ENCODE measurements at regions not wholly inside any gene's neighbourhood (a gene's known extent, or its start where the extent isn't known, plus 50 kb on each side); places are given as distances from the start of the nearest gene placed in this dataset.
"Not testable (repeated sequence)": the region's sequence is repeated elsewhere in the genome, so short reads cannot be mapped to it uniquely, and the experiment has no call there.

DNA sequence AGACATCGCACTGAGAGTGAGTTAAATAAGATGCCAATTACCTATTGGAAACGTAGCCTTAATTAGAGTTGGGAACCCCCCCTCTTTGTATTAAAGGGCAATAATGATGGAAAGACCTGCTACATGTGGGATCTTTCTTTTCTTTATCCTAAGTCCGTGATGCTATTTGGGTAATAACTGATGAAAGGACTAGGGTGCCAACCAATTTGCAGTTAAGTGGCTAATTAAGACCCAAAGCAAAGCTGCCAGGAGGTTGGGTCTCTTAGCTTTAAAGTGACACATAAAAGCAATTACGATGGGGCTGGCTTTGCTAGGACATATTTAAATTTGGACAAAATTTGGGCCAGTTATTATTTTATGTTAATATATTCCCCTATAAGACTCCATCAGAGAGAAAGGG is 728.8 kb downstream of the NR2F1-AS1 start:
- no peak for DNase-seq

DNA sequence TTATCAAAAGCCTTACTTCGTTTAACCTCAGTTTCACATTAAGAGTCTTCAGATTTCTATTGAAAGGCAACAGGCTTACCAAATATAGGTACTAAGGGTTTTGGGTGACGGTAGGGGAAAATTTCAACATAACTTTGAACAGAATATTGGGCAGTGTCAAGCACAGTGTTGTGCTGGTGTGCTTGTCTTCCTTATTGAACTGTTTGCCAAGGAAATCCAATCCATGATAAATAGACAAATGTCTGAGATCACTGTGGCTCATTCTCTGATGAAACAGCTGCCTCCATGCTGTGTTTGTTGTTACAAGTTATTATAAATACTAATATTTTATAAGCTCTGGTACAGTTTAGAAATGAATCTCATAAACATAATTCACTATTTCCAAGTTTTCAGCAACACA is 730.1 kb downstream of the NR2F1-AS1 start:
- peak in 1 of 2 experiments; percentile 3 for DNase-seq

DNA sequence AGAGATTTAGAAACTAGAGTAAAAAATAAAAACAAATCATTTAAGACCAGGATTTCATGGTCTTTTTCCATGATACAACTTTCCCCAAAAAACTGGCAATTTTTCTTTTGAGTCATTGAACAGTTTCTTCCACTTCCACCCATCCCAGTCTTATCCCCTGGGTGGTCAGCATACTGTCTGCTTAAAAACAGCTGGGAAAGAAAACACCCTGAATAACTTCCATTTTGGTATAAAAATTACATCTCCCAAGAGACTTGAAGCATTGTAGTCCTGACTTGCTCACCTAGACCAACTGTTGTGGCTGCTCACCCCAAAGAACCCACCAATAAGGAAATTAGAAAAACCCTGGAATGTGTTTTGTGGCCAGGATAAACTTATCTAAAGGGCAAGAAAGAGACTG is 731.3 kb downstream of the NR2F1-AS1 start:
- no peak for DNase-seq

DNA sequence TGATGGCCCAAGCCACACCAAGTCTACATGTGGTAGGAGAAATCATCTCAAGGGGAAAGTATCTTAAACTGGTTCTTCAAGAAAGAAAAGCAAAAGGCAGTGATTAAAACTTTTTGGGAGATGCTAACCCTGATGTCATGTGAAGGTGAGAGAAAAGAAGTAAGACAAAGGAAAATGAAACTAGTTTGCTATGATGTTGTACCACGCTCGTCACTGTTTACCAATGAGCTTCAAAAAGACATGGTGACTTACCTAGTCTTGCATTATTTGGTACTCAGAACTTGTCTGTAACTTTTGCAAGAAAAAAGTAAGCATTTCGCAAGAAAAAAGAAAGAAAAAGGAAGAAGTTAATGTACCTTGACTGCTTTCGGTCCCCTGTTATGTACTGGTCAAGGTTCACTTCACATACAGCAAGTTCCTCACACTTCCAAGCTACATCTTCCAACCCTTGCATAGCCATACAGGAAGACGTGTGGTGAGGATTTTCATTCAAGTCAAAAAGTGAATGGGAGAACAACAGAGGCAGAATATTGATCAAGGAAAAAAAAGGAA is 739.3 kb downstream of the NR2F1-AS1 start:
- DNase-seq, result no peak

DNA sequence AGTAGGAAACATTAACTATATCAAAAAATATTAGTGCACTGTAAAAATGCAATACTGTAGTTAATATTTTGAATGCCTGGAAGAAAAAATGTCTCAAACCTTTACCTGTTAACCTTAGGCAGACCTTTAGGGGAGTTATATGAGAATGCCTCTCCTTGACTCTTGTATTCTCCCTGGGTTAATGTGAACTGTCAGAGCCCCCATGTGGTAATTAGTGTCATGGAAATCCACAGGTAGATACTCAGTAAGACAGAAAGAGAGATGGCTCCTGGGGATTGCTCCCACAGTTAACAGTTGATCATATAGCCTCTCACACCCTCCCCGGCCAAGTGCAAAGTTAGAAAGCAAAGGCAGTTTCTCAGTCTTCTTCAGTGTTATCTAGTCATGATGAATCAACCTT is 742.8 kb downstream of the NR2F1-AS1 start:
- DNase-seq, result no peak

DNA sequence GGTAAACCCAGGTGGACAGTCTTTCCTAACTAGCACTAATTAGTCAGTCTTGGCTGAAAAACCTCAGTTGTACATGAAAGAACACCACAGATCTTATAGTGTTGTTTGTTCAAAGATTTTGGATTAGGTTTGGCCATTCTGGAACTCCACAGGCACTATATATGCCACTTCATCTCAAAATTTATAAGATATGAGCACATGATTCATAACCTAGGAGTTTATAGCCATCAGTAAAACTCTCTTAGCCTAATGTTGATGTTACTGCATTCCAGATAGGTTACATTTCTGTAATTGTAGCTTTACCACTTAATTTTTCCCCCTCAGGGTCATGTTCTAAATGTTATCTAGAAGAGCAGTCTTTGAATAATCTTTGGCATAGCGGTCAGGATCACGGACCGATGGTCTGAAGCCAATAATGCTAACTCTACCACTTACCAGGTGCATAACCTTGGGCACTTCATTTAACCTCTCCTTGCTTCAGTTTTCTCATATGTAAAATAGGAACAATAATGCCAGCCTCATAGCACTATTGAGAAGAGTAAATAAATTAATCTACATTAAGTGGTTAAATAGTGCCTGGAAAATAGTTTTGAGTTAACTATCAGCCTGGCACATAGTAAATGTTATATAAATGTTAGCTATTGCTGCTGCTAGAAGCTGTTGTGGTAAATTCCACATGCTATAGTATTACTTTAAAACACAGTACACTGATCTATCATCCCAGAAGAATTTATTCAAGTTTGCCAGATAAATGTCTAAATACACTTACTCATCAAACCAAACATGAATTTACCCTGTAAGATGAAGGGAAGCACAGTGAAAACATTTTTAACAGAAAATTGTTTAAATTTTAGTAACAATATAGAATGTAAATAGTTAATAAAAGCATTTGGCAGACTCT is 743.9 kb downstream of the NR2F1-AS1 start:
- DNase-seq, result no peak

DNA sequence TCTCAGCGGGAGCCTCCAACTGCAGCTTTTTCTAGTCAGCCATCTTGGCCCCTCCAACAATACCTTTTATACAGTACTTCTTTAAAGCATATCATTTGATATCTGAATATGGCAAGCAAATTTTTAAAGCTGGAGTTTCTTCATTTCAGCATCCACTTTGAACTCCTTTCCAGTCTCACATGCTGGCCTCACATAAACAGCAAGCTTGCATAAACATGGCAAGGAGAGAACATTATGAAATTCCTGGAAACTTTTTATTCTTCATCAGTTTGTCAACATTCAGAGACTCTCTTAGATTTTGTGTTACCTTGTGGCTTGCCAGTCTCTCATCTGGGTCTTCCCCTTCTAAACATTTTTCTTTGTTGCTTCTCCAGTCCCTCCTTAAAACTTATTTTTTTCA is 745.3 kb downstream of the NR2F1-AS1 start:
- no peak for DNase-seq

DNA sequence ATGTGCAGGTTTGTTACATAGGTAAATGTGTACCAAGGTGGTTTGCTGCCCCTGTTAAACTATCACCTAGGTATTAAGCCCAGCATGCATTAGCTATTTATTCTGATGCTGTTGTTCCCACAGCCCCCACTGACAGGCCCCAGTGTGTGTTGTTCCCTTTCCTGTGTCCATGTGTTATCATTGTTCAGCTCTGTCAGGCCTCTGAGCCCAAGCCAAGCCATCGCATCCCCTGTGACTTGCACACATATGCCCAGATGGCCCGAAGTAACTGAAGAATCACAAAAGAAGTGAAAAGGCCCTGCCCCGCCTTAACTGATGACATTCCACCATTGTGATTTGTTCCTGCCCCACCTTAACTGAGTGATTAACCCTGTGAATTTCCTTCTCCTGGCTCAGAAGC is 757.5 kb downstream of the NR2F1-AS1 start:
- not testable (repeated sequence) for DNase-seq

DNA sequence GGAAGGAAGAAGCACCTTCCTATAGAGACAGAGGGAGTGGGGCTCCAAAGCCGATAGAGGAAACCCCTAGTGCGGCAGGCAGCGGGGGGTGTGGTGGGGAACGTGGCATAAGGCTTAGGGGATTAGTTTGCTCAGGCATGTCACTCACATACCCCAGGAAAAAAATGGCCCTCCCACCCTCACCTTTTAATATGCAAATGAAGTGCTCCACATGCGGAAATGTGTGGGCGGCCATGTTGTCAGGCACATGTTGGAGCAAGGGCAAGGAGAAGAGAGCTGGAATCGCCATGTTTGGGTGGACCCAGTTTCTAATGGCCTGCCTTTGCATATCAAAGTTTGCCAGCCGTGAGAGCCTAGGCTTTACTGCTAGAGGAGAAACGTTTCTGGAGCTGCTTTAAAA is 758.8 kb downstream of the NR2F1-AS1 start:
- DNase-seq, result no peak

DNA sequence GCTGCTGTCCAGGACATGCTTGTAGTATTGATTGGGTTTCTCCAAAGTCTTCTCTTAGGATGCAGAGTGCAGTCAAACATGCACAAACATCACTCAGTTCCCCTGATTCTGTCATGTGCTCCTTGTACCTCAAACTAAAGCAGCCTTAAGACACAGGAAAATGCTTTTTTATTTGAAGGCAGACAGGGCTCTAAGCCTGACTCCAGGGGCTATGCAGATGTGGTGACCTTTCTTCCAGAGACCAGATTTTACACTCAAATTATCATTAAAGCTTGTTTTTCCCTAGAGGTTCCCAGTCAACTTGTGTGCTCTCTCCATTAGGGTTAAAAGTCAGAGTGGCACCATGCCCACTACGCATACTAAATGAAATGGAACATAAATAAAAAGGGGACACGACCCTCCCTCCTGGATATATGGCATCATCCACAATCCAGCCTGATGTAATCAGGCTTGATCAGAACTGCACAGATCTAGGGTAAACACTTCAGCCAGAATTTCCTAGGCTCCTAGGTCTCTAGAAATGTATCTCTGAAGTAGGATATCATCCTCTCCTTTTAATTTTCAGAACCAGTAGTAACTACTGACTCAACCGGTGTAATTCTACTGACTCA is 771.1 kb downstream of the NR2F1-AS1 start:
- no peak for DNase-seq

DNA sequence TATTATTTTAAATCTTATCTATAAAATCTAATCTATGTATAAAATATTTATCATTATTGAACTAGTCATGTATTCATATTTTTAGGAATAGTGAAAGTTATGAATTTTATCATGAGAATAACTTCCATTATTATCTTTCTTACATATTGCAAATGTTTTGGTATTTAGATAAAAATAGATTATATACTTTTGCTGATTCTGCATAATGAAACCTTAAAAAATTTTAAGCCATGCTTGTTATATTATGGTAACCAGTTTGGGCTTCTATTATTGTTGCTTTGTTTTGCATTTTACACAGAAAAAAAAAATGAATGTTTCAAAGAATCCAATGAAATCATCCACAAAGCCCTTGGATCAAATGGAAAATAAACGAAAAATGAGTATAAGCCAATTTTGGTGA is 772.5 kb downstream of the NR2F1-AS1 start:
- DNase-seq, result no peak

DNA sequence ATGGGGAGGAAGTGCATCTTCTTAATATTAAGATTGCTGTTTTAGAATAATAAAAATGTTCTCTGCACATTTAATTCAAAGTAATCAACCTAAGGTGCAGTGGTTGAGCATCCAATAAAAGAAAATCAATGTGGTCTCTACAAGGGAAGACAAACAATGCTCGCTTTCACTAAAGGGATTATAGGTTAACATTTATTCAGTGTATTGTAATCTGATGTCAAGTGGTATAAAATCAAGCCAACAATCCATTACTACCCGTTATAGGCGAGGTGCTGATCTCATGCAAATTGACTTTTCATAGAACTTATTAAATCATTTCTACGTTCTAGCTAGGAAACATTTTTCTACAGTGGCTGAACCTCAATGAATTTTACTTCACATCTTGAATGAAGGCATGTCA is 773.9 kb downstream of the NR2F1-AS1 start:
- DNase-seq, result no peak

DNA sequence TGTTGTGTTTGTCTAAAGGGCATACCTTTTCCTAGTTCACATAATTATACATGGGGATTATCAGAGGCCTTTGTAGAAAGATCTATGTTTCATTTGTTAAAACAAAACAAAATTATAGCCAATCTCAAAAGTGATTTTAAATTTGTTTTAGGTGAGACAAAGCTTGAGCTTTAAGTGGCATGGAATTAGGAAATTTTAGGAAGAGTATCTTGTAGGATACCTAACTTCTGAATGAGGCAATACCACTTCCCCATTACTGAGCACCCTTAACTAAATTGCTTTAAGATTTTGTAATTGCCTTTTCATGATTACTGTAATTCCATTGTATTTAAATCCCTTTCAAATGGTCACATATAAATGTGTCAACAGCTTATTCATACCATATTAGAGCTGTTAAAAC is 775.6 kb downstream of the NR2F1-AS1 start:
- DNase-seq, result no peak

DNA sequence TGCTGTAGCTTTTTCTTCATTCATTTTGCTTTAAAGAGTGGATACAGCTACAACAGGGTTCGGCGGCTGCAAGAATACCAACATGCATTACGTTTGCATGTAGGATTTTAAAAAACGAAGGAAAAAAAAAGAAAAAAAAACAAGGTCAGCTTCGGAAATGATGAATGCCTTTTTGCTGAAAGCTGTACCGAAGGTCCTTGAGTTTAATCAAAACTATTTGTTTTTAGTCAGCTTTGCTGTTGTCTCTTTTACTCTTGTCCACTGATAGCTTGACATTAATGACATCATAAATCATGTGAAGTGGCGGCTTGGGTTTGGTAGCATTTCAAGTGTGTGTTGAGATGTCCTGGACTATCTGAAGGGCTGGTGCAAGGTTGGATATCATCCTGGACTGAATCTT is 779.1 kb downstream of the NR2F1-AS1 start:
- no peak for DNase-seq

DNA sequence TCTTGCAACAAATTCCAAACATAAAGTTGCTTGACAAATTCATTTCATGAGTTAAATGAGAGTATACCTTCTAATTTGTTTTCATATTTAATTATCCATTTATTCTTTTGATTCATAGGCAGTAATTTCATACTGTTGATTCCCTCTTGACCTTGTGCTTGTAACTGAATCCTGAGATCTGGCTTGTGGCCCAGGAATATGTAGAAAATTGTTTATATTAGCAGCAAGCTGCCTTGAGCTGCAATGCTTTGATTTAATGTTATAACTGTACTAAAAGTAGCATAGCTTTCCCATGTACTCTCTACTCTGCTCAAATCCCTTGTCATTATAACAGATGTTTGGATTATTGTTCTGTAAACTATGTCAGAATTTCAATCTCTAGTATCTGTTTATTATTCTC is 780.7 kb downstream of the NR2F1-AS1 start:
- no peak for DNase-seq

DNA sequence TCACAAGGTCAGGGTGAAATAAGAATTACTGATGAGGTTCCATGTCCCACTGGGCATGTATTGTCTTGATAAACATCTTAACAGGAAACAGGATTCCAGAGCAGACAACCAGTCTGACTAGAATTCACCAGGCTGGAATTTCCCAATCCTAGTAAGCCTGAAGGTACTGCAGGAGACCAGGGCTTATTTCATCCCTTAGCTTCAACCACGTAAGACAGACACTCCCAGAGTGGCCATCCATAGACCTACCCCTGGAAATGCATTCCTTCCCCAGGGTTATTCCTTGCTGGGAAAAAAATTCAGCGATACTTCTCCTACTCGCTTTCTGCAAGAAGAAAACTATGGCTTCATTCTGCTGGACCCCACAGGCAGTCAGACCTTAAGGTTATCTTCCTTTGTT is 785.4 kb downstream of the NR2F1-AS1 start:
- DNase-seq, result no peak

DNA sequence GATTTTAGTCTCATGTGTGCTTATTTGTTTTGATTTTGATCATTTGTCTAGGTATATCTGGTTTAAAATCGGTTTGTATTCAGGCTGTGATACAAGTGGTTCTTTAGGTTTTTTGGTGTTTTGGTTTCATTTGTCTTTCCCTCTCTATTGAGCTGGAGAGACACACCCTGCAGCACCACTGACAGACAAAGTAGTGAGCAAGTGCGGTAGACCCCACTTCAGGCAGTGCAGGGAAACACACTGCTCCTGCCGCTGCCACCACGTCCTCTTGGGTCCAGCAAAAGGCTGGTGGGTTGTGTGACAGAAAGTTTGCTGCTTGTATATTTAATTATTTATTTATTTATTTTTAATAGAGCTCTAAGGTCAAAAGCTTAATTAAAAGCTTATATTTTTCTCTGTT is 801.0 kb downstream of the NR2F1-AS1 start:
- no peak for DNase-seq

DNA sequence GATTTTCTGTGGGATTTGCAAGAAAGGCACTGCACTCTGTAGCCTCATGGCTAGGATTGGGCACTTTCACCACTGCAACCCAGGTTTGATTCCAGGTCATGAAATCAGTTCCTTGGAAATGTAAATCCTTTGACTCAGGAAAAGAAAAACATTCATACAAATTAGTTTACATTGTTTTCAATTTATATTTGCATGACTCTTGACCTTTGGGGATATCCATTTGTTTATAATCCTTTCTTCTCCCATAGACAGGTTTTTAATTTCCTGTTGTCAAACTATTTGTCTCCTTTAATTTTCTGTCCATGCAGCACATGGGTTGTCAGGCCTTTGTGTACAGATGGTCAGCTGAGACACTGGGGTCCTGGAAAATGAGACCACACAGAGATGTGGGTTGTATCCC is 801.5 kb downstream of the NR2F1-AS1 start:
- DNase-seq, result no peak

DNA sequence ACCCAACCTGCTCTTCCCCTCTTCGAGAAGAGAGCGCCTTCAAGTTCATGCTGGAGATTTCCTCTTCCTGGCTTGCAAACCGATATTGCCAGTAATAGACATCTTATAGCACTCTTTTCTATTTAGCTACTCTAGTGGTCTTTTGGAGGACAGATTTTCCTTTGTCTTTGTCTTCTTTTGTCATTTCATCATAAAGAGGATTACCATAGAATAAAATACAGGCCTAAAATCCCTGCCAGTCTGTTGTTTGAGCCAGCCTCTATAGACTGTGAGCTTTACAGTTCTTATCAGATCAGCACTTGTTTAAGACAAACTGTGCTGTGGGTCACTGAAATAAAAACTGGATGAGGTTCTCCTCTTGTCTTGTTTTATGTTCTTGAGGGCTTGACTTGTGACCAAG is 802.8 kb downstream of the NR2F1-AS1 start:
- no peak for DNase-seq

DNA sequence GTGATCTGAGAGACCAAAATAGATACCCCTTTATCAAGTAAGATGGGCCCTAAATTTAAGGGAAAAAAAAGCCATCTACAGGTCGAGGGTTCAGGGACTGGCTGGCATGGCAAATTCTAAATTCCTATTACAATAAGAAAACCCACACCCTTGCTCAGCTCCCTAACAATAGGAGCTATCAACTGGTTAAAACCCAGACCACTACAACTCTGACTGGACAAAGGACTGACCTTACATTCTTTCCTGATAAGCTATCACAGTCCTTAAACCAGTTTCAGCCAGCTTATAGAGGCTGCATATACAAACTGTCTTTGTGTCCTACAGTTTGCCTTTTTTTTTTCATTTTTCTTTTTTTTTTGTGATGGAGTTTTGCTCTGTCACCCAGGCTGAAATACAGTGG is 803.6 kb downstream of the NR2F1-AS1 start:
- DNase-seq, result no peak

DNA sequence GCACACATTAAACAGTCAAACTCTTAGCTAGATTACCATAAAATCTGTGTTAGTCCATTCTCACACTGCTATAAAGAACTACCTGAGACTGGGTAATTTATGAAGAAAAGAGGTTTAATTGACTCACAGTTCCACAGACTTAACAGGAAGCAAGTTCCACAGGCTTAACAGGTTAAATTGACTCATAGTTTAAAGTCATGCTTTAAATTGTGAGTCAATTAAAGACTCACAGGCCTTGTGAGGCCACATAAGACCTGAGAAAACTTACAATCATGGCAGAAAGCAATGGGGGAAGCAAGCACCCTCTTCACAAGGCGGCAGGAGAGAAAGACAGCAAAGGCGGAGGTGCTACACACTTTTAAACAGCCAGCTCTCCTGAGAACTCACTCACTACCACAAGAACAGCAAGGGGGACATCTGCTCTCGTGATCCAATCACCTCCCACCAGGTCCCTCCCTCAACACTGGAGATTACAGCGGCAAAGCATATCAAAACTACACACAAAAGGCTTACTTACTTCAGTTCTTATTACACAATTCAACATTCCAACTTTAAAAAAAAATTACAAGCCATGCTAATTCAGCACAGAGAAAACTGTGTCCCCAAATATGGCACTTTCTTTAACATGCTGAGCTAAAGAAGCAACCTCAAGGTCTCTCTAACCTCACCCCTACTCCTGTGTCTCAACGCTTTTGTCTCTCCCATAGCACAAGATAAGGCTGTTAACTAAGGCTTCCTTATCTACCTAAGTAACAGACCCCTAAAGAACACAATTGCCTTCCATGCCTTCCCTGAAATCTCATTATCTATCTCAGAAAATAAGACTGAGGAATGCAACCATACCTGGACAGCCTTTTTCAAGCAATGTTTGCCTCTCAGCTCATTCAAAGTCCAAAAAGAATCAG is 805.1 kb downstream of the NR2F1-AS1 start:
- DNase-seq, result no peak

DNA sequence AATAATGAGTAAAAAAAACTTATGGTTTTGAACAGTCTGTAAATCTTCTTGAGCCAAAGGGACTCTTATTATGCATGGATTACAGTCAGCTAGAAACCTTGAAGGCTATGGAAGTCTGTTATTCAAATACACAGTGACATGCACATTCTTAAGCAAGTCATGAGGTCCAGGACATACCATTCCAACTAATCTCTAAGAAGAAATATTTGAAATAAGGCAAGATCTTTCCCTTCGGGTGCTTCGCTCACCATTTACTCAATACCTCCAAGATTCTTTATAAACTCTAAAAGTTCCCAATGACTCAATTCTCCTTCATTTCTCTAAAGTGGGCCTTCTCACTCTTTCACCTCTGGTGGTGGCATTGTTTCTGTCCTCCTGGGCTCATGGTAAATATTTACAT is 811.0 kb downstream of the NR2F1-AS1 start:
- no peak for DNase-seq

DNA sequence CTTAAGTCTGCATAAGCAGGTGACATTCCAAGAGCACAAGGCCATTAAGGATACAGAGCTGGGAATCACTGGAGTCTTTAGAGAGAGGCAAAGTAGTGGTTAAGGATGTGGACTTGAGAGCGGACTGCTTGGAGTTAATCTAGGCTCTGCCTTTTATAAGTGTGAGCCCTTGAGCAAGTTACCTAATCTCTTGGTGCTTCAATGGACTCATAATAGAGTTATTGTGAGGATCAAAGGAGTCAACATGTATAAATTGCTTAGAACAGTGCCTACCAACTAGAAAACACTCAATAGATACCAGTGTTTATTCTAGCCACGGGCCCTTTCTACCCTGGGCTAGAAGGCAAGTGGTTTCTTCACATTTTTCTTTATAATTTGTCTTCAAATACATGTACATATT is 819.4 kb downstream of the NR2F1-AS1 start:
- DNase-seq, result no peak

Measured in NCI-H1930 (cell line).